HG03025 (cell line): ENCODE measurements at regions not wholly inside any gene's neighbourhood (a gene's known extent, or its start where the extent isn't known, plus 50 kb on each side); places are given as distances from the start of the nearest gene placed in this dataset.
"Not testable (repeated sequence)": the region's sequence is repeated elsewhere in the genome, so short reads cannot be mapped to it uniquely, and the experiment has no call there.

ENCODE experiments used
- ATAC-seq: cut with Tn5 transposase; IDR thresholded peaks from one replicate; pipeline ENCODE4 v1.9.1; 2021; ENCODE audit warnings: mild to moderate bottlenecking, moderate library complexity; ENCODE audit not compliant: unreplicated experiment, low FRiP score

- no peak for ATAC-seq
Measured at GRCh38 chr4:17029432-17029831, 131.0 kb upstream of the LDB2 start.

- ATAC-seq, result no peak
Measured at GRCh38 chr4:17027495-17027894, 129.1 kb upstream of the LDB2 start.

GRCh38 chr4:17024425-17024824 is 126.0 kb upstream of the LDB2 start:
- no peak for ATAC-seq

- no peak for ATAC-seq
Measured at GRCh38 chr4:17020901-17021300, 122.5 kb upstream of the LDB2 start.

- ATAC-seq, result no peak
Measured at GRCh38 chr4:17020451-17020850, 122.0 kb upstream of the LDB2 start.

GRCh38 chr4:17018621-17019020 is 120.2 kb upstream of the LDB2 start:
- ATAC-seq, result not testable (repeated sequence)

- ATAC-seq, result no peak
Measured at GRCh38 chr4:17018013-17018412, 119.6 kb upstream of the LDB2 start.

GRCh38 chr4:17013382-17014006 is 115.0 kb upstream of the LDB2 start:
- ATAC-seq, result no peak

GRCh38 chr4:17012451-17012850 is 114.0 kb upstream of the LDB2 start:
- no peak for ATAC-seq

GRCh38 chr4:17010426-17011087 is 112.1 kb upstream of the LDB2 start:
- no peak for ATAC-seq

GRCh38 chr4:17009871-17010367 is 111.5 kb upstream of the LDB2 start:
- ATAC-seq, result no peak

GRCh38 chr4:17008834-17009345 is 110.4 kb upstream of the LDB2 start:
- no peak for ATAC-seq

- ATAC-seq, result not testable (repeated sequence)
Measured at GRCh38 chr4:17003606-17004392, 105.4 kb upstream of the LDB2 start.

GRCh38 chr4:16995451-16995850 is 97.0 kb upstream of the LDB2 start:
- no peak for ATAC-seq

- ATAC-seq, result no peak
Measured at GRCh38 chr4:16993956-16994840, 95.8 kb upstream of the LDB2 start.

GRCh38 chr4:16992566-16993225 is 94.3 kb upstream of the LDB2 start:
- no peak for ATAC-seq

- ATAC-seq, result no peak
Measured at GRCh38 chr4:16991450-16991849, 93.0 kb upstream of the LDB2 start.

GRCh38 chr4:16989371-16989770 is 90.9 kb upstream of the LDB2 start:
- ATAC-seq, result no peak

GRCh38 chr4:16988814-16989213 is 90.4 kb upstream of the LDB2 start:
- no peak for ATAC-seq

- no peak for ATAC-seq
Measured at GRCh38 chr4:16977081-16977480, 78.6 kb upstream of the LDB2 start.
